ENCODE measurements at regions not wholly inside any gene's neighbourhood (a gene's known extent, or its start where the extent isn't known, plus 50 kb on each side); places are given as distances from the start of the nearest gene placed in this dataset.

- no peak for DNase-seq (ENCODE audit: low read depth)
Observed at GRCh38 chr11:80435345-80435744, 994.5 kb upstream of the TENM4 start.

- DNase-seq (ENCODE audit: low read depth) = no peak
Observed at GRCh38 chr11:80432057-80432456, 991.2 kb upstream of the TENM4 start.

- DNase-seq (ENCODE audit: low read depth) = no peak
Observed at GRCh38 chr11:80424012-80424695, 983.3 kb upstream of the TENM4 start.

- DNase-seq (ENCODE audit: low read depth) = no peak
Observed at GRCh38 chr11:80420374-80420773, 979.5 kb upstream of the TENM4 start.

- DNase-seq (ENCODE audit: low read depth) = no peak
Observed at GRCh38 chr11:80417681-80418080, 976.9 kb upstream of the TENM4 start.

GRCh38 chr11:80415580-80415979 is 974.8 kb upstream of the TENM4 start:
- no peak for DNase-seq (ENCODE audit: low read depth)

- DNase-seq (ENCODE audit: low read depth) = no peak
Observed at GRCh38 chr11:80414181-80415165, 973.6 kb upstream of the TENM4 start.

GRCh38 chr11:80412604-80413003 is 971.8 kb upstream of the TENM4 start:
- DNase-seq (ENCODE audit: low read depth) = no peak

GRCh38 chr11:80393210-80393609 is 952.4 kb upstream of the TENM4 start:
- DNase-seq (ENCODE audit: low read depth) = no peak

- DNase-seq (ENCODE audit: low read depth) = no peak
Observed at GRCh38 chr11:80390505-80390904, 949.7 kb upstream of the TENM4 start.

GRCh38 chr11:80388536-80388935 is 947.7 kb upstream of the TENM4 start:
- DNase-seq (ENCODE audit: low read depth) = no peak

GRCh38 chr11:80388130-80388529 is 947.3 kb upstream of the TENM4 start:
- no peak for DNase-seq (ENCODE audit: low read depth)

- DNase-seq (ENCODE audit: low read depth) = no peak
Observed at GRCh38 chr11:80383655-80384054, 942.8 kb upstream of the TENM4 start.

GRCh38 chr11:80379620-80380278 is 938.9 kb upstream of the TENM4 start:
- DNase-seq (ENCODE audit: low read depth) = no peak

GRCh38 chr11:80371931-80372330 is 931.1 kb upstream of the TENM4 start:
- DNase-seq (ENCODE audit: low read depth) = no peak

GRCh38 chr11:80365980-80366379 is 925.1 kb upstream of the TENM4 start:
- no peak for DNase-seq (ENCODE audit: low read depth)

GRCh38 chr11:80365076-80365725 is 924.4 kb upstream of the TENM4 start:
- no peak for DNase-seq (ENCODE audit: low read depth)

- no peak for DNase-seq (ENCODE audit: low read depth)
Observed at GRCh38 chr11:80362563-80363340, 921.9 kb upstream of the TENM4 start.

GRCh38 chr11:80355251-80355650 is 914.4 kb upstream of the TENM4 start:
- no peak for DNase-seq (ENCODE audit: low read depth)

- DNase-seq (ENCODE audit: low read depth) = no peak
Observed at GRCh38 chr11:80350541-80350940, 909.7 kb upstream of the TENM4 start.

- no peak for DNase-seq (ENCODE audit: low read depth)
Observed at GRCh38 chr11:80349997-80350396, 909.2 kb upstream of the TENM4 start.
